GM19240 (cell line): ENCODE measurements at regions not wholly inside any gene's neighbourhood (a gene's known extent, or its start where the extent isn't known, plus 50 kb on each side); places are given as distances from the start of the nearest gene placed in this dataset.
"Not testable (repeated sequence)": the region's sequence is repeated elsewhere in the genome, so short reads cannot be mapped to it uniquely, and the experiment has no call there.

Experiments used
- DNase-seq: peaks from one replicate; pipeline ENCODE4 v3.0.0; 2011; ENCODE audit warnings: low spot score; ENCODE audit not compliant: insufficient read length

DNA sequence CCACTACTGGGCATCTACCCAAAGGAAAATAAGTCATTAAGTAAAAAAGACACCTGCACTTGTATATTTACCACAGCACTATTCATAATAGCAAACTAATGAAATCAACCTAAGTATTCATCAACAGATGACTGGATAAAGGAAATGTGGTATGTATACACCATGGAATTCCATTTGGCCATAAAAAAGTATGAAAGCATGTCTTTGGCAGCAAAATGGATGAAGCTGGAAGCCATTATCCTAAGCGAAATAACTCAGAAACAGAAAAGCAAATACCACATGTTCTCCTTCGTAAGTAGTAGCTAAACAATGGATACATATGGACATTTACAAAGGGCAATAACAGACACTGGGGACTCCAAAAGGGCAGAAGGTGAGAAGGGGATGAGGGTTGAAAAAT lies 485.7 kb upstream of the BRINP3 start:
- no peak for DNase-seq

DNA sequence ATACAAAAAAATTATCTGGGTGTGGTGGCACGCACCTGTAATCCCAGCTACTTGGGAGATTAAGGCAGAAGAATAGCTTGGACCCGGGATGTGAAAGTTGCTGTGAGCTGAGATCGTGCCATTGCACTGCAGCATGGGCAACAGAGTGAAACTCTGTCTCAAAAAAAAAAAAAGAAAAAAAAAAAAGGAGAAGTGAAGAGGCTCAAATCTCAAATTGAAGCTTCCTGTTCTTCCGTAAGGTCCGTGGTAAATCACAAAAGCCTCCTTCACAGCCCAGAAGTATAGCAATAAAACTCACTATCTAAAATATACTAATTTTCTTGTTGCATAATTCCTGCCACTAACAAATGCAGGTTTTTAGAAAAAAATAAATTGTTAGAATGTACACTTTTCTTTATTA lies 498.2 kb upstream of the BRINP3 start:
- no peak for DNase-seq

DNA sequence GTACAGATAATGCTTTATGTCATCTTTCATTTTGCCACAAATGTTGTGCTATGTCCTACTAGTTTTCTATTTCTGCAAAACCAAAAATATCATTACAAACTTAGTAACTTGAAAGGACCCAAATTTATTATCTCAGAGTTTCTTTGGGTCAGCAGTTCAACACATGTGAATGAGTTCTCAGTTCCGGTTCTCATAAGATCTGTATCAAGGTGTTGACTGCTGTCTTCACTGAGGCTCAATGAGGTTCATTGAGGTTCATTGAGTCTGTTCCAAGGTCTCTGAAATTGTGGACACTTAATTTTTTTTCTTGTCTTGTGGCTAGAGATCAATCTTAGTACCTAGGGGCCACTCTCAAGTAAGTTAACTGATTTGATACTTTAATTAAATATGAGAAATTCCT lies 525.1 kb upstream of the BRINP3 start:
- DNase-seq: no peak

DNA sequence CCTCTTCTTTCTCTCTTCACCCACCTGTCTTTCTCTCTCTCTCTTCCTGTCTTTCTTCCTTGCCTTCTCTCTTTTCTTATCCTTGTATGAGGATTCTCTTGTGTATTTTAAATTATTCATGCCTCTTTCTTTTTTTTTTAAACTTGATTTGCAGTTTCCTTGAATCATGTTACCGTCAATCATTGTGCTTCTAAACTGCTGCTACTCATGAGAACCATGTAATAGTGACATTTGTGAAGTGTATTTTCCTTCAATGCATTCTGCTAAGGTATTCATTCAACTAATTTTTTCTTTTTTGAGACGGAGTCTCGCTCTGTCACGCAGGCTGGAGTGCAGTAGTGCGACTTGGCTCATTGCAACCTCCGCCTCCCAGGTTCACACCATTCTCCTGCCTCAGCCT lies 539.1 kb upstream of the BRINP3 start:
- no peak for DNase-seq

DNA sequence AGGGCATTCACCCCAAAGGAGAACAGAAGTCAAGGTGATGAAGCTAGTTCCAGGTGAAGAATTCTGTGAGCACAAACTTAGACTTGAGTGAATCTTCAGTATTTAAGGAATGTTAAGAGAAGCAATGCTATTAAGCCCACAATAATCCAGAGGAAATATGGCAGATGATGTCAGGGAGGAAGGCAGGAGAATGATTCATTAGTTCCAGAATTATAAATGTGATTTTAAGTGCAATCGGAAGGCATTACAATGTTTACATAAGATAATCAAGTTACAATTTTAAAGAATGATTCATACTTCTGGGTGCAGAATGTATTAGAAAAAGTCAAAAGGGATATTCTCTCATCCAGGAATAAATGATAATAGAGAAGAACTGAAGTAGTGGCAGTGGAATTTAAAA lies 545.2 kb upstream of the BRINP3 start:
- DNase-seq: no peak

DNA sequence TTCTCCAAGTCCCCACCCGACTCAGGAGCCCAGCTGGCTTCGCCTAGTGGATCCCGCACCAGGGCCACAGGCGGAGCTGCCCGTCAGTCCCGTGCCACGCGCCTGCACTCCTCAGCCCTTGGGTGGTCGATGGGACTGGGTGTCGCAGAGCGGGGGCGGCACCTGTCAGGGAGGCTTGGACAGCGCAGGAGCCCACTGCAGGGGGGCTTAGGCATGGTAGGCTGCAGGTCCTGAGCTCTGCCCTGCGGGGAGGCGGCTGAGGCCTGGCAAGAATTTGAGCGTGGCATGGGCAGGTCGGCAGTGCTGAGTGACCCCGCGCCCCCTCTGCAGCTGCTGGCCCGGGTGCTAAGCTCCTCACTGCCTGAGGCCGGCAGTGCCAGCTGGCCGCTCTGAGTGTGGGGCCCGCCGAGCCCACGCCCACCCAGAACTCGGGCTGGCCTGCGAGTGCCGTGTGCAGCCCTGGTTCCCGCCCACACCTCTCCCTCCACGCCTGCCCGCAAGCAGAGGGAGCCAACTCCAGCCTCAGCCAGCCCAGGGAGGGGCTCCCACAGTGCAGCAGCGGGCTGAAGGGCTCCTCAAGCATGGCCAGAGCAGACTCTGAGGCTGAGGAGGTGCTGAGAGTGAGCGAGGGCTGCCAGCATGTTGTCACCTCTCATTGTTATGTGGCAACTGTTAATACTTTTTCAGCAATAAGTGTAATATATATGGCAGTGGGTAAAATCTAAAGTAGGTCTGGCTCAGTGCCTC lies 548.4 kb upstream of the BRINP3 start:
- DNase-seq: no peak

DNA sequence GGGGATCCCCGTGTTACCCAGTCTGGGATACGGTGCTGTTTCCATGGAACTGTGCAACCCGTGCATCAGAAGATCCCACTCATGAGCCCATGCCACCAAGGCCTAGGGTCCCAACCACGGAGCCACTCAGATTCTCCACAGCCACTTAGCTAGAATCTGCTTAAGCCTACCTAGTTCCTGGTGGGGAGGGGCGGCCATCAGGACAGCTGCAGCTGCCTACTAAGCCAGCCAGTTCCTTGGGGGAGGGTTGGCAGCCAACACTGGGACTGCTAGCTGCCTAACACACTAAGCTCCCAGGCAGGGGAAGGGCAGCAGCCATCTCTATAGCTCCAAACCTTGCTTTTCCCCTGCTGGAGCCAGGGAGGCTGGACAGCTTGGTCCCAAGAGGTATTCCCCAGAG lies 549.2 kb upstream of the BRINP3 start:
- DNase-seq: no peak

DNA sequence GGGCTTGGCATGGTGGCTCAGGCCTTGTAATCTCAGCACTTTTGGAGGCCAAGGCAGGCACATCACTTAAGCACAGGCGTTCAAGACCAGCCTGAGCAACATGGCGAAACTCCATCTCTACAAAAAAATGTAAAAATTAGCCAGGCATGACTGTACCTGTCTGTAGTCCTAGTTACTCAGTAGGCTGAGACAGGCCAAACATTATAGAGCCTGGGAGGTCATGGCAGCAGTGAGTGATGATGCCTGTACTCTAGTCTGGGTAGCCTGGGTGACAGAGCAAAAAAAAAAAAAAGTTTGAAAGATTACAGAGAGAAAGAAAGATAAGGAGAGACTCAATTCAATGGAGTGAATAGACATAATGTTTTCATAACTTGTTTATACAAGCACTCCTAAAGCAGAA lies 556.5 kb upstream of the BRINP3 start:
- DNase-seq: no peak

DNA sequence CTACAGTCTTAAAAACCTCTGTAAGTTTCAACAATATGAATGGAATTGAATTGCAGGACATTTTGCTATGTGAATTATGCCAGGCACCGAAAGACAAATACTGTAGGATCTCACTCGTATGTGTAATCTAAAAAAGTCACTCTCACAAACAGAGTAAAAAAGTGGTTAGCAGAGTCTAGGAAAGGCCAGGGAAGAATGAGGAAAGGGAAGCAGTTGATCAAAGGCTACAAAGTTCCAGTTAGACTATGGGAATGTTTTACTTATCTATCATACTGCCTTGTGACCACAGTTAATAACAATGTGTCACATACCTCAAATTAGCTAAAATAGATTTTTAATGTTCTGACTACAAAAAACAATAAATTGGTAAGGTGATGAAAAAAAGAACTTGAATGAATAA lies 565.4 kb upstream of the BRINP3 start:
- no peak for DNase-seq

DNA sequence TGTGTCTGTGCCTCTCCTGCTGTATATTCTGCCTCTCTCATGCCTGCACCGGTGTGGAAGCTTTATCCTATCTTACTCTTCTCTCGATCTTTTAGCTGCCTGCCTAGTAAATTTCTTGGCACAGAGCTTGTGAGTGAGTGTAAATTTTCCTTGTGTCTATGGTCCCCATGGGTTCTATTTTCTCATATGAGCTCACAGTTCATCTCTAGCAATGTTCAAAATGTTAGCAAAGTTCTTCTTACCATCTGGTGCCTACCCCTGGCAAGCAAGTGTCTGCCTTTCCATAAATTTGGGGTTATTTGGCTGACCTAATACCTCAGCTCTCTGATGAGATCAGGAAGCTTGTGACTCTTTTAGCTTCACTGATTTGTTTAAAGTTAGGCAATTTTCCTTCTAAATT lies 572.1 kb upstream of the BRINP3 start:
- no peak for DNase-seq

DNA sequence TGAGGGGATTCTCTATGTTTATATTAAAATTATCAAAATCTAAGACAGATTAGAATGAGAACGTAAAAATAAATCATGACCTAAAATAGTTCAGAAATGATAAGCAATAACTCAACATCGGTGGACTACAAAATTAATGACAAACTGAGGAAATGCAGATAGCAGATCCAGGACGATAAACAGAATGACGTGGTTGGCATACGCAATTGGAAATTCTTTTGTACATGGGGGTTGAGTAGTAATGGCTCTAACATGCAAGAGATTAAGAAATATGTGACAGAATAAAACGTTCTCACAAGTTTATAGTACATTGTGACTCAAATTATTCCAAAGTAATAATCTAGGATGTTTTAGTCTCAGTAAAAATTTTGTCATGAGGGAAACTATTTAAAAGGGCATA lies 575.2 kb upstream of the BRINP3 start:
- DNase-seq: no peak

DNA sequence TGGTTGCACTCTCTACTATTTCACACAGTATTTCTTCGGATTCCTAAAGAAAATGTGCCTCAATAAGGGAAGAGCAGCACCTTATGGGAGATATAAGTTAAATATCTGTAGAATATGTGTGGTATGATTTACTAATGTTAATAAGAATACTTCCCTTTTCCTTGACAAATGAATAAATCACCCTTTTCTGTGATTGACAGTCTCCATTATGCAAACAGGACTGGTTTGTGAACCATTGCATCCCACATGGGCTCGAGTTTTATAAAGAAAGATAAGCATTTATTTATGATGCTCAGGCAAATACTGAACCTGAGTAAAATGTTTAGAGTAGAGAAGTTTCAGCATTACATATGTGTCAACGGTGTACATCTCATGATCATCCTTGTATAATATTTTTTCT lies 587.7 kb upstream of the BRINP3 start:
- no peak for DNase-seq

DNA sequence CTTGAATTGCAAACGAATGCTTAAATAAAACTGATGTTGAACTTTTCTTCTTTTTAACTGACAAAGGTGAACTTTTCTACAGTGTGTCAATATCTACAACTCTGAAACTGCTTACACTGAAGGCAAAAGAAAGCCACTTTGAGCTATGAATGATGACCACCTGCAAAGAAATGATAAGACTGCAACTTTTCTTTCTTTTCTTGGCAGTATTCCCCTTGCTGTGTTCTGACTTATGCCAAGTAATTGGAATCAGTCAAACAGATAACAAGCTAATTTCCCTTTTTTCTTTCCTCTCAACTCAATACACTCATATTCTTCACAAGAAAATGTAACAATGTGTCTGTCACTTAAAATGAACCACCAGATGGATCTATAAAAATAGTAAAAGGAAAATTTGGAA lies 588.1 kb upstream of the BRINP3 start:
- DNase-seq: no peak

DNA sequence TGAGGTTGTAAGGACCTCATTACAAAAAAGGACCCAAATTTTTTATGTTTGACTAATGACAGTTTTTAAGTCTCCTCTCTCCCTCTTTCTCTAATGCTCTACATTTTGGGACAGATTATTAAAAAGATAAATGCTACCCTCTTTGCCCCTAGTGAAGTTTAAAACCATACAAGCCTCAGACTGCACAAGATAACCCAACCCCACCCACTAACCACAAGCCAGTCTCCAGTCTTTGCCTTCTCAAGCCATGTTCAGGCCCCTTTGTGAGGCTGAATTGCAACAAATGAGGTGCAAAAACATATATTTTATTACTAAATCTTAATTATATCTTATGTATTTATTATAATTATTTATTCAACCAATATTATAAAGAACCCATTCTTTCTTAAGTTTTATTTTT lies 597.2 kb upstream of the BRINP3 start:
- DNase-seq: no peak

DNA sequence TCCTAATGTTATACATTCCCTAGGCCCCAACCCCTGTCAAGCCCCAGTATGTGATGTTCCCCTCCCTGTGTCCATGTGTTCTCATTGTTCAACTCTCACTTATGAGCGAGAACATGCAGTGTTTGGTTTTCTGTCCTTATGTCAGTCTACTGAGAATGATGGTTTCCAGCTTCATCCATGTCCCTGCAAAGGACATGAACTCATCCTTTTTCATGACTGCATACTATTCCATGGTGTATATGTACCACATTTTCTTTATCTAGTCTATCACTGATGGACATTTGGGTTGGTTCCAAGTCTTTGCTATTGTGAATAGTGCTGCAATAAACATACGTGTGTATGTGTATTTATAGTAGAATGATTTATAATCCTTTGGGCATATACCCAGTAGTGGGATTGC lies 605.4 kb upstream of the BRINP3 start:
- DNase-seq: not testable (repeated sequence)

DNA sequence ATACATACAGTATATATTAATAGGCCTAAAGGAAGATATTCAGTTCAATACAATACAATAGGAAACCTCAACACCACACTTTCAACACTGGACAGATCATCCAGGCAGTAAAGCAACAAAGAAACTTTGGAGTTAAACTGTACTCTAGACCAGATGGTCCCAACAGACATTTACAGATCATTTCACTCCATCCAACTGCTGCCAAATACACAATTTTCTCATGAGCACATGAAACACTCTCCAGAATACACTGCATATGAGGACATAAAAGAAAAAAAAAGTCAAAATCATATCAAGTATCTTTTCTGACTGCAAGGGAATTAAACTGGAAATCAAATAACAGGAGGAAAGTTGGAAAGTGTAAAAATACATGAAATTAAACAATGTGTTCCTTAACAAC lies 607.5 kb upstream of the BRINP3 start:
- no peak for DNase-seq

DNA sequence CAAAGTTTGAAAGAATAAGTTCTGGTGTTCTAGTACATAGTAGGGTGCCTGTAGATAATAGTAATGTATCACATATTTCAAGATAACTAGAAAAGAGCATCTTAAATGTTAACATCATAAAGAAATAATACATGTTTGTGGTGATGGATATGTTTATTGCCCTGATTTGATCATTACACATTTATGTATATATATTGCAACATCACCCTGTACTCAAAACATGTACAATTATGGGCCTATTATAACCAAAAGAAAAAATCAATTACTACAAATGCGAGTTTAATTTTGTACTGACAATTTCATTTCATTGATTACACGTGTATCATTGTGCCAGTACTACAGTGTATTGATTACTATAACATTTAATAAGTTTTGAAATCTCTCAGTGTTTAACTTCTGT lies 609.2 kb upstream of the BRINP3 start:
- no peak for DNase-seq

DNA sequence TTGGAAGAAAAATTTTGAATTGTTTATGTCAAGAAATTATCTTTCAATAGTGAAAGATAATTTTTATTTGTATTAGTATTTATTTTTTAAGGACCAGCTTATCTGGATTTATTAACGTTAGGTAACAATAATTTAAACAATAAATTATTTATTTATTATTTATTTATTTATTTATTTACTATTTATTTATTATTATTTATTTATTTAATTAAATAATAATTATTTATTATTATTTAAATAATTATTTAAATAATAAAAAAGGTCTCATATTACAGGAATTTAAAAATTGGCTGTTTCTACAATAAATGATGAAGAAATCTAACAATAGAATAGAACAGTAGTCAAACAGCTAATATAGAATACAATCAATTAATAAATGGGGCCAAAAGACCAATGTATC lies 618.7 kb upstream of the BRINP3 start:
- no peak for DNase-seq

DNA sequence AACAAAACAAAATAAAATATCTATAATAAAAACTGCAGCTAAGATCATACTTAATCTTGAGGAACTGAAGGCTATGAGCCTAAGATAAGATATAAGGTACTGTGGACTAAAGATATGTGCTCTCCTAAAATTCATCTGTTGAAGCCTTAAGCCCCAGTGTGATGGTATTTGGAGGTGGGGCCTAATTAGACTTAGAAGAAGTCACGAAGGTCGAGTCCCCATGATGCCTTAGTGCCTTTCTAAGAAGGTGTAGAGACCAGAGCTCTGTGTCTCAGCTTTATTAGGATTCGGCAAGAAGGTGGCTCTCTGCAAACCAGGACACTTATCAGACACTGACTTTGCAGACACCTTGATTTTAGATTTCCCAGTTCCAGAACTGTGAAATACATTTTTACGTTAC lies 622.0 kb upstream of the BRINP3 start:
- DNase-seq: no peak

DNA sequence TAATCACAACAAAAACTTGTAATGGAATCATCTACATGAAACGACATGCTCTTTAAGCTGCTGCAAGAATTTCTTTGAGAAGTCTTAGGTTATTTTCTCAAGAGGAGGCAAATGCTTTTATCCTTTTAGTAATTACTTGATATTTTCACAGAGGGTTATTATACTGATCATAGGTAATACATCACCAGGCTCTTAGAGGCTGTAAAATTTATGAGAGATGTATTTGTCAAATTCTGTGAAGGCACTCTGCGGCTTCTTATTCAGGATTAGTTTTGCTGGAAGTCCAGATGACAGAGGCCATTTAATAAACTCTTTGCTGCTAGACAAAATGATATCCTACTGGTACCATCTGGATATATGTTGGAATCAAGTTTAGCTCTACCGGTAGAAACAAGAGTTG lies 624.3 kb upstream of the BRINP3 start:
- no peak for DNase-seq

DNA sequence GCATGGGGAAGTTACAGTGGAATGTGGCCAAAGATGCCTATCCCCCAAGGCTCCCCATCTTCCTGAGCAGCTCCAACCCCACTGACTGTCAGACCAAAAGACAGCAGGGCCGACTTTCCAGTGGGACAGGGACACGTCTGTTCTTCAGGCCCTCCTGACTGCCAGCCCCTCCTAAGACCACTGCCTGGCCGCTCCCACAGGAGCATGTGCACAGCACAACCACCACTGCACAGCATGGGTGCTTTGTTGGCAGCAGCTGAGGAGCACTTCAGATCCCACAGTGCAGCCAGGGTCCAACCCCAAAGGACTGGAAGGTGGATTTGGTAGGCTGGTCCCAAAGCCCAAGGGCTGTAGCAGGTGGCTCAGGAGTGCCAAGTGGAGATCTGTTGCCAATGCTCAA lies 648.3 kb upstream of the BRINP3 start:
- DNase-seq: no peak

DNA sequence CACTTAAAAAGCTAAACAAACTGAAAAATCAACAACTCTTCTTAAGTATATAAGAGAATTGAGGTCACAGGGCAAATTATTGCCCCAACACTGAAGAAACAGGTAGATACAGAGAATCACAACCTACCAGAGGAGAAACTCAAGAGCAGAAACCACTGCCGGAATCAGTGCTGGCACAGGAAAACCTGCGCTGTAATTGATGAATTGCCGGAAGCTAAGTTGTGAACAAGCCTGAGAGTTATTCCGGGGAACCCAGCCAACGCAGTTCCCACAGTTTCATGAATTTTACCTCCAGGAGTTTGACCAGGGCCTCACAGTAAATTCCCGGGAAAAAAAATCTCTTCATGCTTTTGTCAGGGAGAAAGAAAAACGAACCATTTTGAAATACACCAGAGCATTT lies 657.1 kb upstream of the BRINP3 start:
- DNase-seq: no peak

DNA sequence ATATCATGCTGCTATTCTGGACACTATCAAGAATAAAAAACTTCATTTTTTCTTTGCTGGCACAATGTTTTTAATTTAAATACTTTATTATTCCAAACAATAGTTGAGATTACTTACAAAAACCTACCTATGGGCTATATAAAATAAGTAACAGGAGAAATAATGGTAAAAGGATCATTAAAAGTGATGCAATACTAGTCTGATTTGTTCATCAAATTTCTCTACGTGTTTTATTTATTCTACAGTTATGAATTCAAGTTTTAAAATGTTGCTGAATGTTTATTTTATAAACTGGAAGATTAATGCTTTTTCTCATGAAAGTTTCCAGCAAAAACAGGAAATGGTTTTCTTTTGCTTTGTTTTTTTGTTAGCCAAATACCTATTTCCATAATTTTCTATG lies 662.4 kb upstream of the BRINP3 start:
- DNase-seq: no peak

DNA sequence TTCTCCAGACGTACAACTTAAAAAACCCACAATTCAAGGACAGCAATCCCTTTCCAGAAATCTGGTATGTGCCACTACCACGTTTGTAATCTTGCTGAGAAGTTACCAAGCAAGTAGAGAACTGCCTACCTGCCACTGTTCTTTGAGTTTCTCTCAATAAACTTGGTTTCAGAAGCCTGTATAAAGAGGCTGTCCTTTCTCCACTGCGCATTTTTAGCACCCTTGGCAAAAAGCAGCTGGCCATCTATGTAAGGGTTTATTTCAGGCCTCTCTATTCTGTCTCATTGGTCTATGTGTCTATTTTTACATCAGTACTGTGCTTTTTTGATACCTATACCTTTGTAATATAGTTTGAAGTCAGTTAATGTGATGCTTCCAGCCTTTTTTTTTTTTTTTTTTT lies 665.1 kb upstream of the BRINP3 start:
- DNase-seq: no peak
